HG03025 (cell line): ENCODE measurements at regions not wholly inside any gene's neighbourhood (a gene's known extent, or its start where the extent isn't known, plus 50 kb on each side); places are given as distances from the start of the nearest gene placed in this dataset.

Experiments
- ATAC-seq: cut with Tn5 transposase; IDR thresholded peaks from one replicate; pipeline ENCODE4 v1.9.1; 2021; ENCODE audit warnings: mild to moderate bottlenecking, moderate library complexity; ENCODE audit not compliant: unreplicated experiment, low FRiP score

DNA sequence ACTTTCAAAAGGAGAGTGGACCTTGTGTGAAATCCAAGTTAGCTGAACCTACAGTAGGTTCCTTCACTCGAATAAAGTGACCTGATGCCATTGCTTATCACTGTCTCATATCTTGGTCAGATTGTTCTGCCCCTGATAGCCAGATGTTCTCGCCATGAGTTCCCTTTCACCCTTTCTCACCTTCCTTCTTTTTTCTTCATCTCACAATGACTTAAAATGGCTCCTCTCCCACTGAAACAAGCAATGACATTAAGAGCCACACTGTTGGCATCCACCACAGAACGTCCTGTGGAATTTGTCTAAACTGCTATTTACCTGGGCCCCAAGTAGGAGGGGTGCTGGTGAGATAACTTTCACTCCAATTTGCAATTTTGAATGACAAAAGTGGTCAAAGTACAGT, 227.6 kb upstream of the PPP1R2C start:
- no peak for ATAC-seq

DNA sequence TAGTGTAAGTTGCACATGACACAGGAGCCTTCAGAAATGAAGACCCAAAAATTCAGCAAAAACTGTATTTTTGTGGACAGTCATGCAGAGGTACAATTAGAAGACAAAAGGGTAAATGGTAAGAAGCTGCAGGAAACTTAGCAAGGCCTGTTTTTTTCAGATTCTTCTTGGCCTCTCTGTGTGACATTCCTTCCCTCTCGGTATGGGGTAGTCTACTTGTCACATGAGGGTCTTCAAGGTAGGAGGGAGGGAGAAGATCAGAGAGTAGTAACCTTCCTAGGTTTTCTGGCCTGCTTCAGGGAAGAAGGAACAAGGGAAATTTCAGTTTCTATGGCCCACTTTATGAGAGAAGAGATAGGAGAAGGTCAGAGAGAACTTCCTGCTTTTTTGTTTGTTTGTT, 230.4 kb upstream of the PPP1R2C start:
- no peak for ATAC-seq

DNA sequence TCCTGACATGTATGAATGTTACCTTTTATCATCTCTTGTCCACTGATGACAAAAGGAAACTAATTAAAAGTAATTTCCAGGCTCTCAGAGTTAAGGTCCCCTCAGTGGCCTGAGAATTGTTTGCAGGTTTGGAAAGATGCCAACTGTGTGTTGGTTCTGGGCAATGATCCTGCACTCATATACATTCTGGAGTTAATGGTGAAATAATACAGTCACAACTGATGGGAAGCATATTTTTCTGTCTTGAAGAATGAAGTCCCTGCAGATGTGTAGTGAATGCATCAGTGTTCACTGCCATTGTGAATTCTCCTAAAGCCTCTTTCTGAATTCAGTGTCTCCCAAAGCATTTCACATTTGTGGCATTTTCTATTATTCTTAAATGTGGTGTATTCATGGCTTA, 238.1 kb upstream of the PPP1R2C start:
- no peak for ATAC-seq

DNA sequence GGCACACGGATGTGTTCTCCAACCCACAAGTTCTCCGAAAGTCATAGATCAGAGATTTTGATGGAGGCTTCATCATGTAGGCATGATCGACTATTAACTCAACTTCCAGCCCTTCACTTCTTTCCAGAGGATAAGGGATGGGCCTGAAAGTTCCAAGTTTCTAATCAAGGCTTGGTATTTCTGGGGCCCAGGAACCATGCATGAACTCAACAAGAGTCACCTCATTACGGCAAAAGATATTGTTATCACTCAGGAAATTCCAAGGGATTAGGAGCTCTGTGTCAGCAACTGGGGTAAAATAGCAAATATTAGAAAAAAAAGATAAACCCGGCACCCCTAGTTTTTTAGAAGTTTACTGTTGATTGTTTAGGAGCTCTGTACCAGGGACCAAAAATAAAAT, 240.1 kb upstream of the PPP1R2C start:
- no peak for ATAC-seq

DNA sequence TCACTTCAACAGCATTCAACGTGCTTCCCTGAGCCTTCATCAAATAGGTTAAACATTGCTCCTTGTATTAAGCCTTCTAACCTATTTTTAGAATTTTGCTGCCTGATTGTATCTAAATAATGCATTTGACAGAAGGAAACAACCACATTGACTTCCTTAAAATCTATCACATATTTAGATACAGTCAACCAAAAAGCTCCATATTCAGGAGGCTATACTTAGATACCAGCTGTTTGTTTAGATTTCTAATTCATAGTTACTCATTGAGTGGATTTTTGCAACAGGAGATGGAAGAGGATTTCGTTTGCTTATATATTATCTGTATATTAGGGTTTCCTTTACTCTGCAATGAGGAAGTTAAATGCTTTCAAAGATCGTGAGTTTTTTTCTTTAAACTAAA, 241.1 kb upstream of the PPP1R2C start:
- ATAC-seq, result no peak

DNA sequence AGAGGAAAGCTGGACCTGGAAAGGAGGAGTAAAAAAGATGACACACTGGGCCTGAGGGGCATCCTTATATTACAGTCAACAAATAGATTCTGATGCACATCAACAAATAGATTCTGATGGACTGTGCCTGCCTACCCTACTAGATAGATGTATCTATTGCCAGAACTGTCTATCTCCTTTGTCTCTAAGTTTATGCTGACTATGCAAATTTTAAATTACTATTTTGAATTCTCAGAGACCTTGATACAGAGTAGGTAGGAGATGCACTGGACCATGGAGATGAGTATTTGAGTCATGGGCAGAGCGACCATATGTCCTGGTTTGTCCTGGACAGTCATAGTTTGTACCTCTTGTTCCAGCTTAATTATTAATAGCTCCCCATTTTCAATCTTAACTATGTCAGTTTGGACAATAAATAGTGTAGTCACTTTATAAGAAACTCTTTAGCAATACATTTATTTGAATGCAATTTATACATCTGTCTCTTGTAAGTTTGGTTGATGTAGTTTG, 247.9 kb upstream of the PPP1R2C start:
- no peak for ATAC-seq

DNA sequence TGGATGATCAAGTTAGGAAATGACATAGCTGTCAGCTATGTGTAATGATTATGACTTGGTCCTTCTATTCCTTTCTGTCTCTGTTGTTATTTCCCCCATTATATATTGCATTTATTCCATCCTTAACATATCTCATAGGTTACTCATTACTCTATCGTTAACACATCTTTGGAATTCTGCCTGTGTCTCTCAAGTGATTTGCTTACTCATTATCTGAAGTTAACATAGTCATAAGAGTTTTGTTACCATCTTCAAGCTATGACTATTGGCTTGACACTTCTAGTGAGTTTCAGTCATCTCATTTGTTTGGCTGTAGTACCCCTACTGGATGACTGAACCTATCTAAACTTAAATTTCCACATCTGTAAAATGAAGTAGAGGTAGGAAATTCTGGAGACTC, 286.1 kb upstream of the PPP1R2C start:
- no peak for ATAC-seq

DNA sequence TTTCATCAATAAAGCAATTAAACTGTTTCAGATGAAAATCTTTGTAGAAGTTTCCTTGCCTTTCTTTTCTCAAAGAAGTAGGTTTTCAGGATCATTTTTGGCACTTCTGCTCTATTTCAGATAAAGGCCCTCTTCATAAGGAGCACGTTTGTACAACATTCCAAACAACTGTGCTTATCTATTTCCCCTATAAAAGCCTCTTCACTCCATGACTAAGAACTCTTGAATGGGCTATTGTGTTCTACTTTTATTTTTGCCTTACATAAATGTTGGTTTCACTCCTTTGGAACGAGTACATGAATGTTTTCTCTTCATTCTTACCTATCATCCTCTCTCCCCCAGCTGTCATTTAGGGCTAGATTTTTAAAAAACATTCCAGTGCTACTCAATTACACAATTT, 288.0 kb upstream of the PPP1R2C start:
- no peak for ATAC-seq

DNA sequence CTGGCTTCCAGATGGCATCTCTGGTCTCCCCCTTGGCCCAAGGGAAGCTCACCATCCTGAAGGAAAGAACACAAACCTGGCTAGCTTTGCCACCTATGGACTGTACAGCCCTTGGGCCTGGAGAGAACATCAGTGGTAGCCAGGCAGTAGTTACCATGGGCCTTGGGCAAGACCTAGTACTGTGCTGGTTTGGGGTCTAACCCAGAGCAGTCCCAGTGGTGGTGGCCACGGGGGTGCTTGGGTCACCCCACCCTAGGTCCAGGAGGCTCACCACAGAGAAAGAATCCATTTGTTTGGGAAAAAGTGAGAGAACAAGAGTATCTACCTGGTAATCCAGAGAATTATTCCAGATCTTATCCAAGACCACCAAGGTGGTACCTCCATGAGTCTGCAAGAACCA, 290.7 kb upstream of the PPP1R2C start:
- no peak for ATAC-seq

DNA sequence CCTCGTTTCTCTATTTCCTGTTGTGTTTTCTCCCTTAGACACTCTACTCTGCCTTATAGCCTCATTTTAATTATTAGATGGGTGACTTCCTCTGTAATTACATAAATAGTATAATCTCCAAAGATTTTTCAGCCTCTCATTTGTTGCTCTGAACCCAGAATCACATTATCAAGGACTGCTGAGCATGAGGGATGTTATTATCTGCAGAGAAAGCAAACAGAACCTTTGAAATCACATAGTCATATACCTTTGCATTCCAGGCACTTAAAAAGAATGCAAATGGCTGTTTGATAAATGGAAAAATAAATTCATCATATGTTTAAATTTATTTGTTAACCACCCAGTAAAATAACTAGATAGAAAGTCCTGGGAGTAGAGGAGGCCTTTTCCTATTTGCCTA, 305.1 kb upstream of the PPP1R2C start:
- no peak for ATAC-seq

DNA sequence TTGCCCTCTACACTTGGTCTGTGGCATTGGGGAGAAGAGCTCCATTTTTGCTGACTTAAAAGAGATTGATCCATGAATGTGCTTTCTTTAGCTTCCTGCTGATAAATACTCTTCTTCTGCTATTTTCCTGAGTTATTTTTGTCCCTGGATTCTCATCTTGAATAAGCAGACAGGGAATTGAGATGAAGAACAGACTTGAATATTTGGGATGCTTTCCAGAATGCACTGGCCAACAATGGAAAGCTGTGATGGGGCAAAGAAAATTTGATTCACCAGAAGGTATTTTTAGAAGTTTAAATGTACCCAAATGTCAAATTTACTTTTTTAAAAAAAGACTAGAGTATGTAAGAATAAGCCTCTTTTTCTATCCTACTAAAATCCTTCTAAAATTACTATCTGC, 309.9 kb upstream of the PPP1R2C start:
- no peak for ATAC-seq

DNA sequence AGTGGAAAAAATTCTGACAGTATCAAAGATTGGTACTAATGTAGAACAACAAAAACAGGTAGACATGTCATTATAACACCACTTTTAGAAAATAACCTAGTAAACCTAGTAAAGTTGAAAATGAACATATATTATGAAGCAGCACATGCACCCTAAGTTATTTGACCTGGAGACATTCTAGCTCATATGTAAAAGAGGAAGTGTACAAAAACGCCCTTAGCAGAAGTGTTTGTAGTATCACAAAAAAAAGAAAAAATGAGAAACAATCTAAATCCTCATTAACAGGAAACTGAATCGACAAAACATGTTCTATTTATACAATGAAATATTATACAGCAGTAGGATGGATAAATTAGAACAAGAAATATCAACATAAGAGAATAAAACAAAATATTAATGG, 318.9 kb upstream of the PPP1R2C start:
- ATAC-seq, result no peak

DNA sequence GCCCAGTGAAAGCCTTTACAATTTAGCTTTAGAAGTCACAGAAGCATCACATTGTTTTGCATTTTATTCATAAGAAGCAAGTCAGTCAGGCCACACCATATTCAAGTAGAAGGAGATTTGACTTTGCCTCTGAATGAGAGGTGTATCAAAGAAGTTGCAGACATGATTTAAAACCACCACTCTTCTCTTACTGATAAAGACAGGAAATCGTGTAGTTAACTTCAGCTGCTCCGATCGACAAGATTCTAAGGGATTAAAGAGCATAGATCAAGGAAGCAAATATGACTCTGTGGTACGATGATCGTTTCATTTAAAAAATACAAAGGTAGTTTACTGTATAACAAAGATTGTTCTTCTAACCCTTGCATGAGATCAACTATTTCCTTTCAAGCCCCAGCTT, 328.0 kb upstream of the PPP1R2C start:
- no peak for ATAC-seq

DNA sequence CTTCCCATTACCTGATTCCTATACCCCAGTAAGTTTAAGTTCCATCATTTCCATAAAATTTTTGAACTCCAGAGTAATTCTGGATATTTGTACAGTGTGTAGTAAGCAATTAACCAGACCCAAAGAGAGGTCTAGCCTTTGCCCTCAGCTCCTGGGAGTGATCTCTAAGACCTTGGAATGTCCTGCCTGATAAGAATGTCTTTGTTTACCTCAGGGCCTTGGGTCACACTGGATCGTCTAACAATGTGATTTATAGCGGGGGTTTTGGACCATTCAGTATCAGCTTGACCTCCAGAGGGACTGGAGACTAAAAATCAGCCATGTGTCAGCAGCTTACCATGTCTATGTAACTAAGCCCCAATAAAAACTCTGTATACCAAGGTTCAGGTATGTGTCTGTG, 330.9 kb upstream of the PPP1R2C start:
- no peak for ATAC-seq

DNA sequence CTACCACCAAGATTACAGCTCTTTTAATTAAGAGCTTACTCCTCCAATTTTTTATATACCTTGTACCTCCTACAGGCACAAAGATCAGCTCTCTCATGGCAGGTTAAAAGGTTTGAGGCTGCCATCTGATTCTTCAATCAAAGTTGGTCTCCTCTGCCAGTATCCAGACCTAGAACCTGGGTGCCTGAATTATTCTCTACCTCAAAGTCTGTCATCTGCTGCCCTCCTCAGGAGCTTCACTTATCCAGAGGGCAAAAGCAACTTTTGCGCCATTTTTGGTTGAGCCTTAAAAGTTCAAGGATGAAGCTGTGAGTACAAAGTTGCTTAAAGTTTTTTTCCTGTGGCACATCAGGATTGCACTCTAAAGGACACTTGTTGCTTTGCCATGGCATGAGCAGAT, 343.7 kb upstream of the PPP1R2C start:
- no peak for ATAC-seq

DNA sequence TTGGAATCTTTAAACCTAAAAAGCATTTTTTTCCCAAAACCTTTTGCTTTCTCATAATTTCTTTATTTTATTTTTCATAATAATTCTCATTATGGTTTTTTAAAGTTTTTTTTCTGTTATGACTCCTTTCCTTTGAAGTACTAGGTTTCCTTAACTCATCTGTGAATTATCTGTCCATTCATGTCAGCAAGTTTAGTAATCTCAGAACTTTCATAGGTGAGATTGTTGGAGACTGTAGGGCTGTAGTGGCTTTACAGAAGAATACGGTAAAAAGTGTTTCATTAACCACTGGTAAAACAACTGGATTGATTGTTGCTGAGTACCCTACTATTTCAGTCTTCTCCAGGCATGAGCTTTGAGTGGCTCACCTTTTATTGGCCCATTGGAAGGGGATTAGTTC, 361.7 kb upstream of the PPP1R2C start:
- ATAC-seq, result no peak

DNA sequence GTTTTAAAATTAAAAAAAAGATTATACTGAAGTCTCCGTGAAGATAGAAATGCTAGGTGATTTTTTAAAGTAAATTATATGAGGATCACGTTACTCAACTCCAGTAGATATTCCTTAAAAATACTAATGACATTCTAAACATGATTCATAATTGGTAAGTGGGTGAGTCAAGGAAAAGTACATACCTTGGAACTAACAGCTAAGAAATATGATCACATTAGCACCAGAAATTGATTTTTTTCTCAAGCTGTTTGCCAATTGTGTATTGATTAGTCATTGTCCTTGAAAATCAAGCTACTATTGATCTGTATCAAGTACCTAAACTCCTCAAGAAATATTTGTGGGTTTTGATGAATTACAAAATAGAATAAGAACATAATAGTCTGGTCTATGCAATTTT, 362.6 kb upstream of the PPP1R2C start:
- ATAC-seq, result no peak

DNA sequence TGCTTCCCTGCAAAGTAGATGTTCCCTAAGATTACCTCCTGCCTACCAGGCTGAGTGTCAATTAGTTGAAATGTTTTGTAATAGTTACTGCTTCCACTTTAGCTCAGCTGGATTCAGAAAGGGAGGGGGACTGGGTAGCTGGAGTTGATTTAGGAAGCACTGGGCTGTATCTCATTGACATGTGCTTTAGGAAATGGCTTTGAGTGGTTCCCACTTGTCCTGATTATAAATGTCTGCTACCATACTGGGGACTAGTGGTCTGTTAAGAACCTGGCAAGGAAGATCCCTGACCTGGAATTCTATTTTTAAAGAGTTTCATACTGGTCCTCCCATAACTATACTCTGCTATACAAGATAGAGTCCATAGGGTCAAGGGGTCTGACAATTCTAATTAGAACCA, 363.9 kb upstream of the PPP1R2C start:
- ATAC-seq, result no peak

DNA sequence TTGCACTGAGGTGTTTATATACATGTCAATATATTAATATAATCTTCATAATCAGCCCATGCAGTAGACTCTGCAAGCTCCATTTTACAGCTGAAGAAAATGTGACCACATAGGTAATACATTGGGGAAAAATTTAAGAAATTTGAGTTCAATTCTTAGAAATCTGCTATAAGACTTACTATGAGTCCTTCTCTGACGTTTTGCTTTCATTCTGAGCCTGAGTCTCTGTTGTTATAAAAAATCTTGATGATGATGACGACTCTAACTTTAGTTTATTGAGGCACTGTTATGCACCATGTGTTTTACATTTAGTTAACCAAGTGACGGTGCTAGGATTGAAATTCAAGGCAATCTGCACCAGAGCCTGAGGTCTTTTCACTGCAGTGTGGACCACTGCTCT, 370.3 kb upstream of the PPP1R2C start:
- no peak for ATAC-seq

DNA sequence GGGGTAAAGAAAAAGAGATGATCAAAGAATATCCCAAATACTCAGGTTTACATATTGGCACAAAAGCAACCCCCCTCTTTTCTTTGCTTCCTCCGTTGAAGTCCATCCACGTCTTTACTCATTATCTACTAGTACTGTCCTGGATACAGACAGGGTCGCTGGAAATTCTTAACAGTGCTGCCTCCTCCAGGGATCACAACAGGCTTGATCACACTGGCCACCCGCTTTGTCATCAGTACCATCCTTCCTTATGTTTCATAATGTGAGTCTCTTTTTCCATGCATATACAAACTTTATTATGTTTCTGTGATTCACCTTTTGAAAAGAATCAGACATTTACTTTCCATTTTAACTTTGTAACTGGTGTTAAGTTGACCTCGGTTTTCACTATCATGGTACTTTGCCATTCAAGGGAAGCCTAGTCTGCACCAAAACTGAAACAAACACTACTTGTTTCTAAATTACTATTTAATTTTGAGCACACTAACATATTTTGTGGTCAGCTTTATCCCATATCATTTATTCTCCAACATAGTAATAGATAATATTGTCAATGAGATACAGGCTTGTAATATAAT, 387.5 kb upstream of the PPP1R2C start:
- ATAC-seq, result no peak

DNA sequence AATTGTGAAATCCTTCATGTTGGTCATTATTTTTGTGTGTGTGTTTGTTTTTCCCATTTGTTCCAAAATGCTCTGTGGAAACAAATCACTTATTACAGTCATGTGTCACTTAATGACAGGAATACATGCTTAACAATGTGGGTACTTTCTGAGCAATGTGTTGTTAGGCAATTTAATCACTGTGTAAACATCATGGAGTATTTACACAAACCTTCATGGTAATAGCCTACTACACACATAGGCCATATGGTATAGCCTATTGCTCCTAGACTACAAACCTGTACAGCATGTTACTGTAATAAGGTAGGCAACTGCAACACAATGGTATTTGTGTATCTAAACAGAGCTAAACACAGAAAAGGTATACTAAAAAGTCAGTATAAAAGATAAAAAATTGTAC, 388.9 kb upstream of the PPP1R2C start:
- no peak for ATAC-seq

DNA sequence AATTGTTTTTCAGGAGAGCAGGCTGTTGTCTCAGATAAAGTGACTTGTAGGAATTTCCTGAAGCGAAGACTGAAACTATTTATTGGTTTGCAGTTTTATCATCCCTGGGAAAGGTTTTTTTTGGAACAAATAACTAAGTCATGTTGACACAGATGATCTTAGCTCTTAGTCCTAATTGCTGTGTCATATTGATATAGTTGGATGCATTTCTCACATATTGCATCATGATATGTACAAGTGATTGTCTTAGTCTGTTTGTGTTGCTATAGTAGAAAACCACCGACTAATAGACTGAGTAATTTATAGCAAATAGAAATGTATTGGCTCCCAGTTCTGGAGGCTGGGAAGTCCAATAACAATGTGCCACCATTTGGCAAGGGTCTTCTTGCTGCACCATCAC, 397.5 kb upstream of the PPP1R2C start:
- no peak for ATAC-seq

DNA sequence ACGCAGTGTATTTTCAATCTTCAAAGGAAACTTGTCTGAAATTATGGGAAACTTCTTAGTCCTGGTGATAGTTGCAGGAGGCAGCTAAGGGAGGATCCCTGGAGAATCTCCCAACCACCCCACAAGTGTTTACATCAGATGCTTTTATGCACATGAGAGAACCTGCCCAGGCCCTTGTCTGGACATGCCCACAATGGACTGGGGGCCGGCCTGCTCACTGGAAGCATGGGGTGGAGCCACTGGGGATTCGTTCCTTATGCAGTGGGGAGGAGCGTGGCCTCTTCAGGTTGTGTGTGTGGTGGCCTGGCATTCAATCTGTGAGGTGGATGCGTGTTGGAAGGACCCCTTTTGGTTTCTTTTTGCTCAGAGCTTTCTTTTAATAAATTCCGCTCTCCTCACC, 398.7 kb upstream of the PPP1R2C start:
- ATAC-seq, result no peak
